ENCODE measurements at regions not wholly inside any gene's neighbourhood (a gene's known extent, or its start where the extent isn't known, plus 50 kb on each side); places are given as distances from the start of the nearest gene placed in this dataset.

GRCh38 chr13:48776401-48776800 lies 122.7 kb downstream of the CYSLTR2 start:
- POLR2A ChIA-PET, result no interaction called here
- no TSS peak for BruUV-seq (replicated peaks)
- H3K4me2 ChIP-seq (ENCODE audit: low read depth, low read length), result no peak overlapping the region

More at GRCh38 chr13:48776401-48776800, 122.7 kb downstream of the CYSLTR2 start:
- Histone ChIP-seq H3K79me2 (ENCODE audit: insufficient read depth, low read length) (no peaks in the 10 kb centered on the region), H3K27me3 (ENCODE audit: control insufficient read depth in 1 of 2, insufficient read depth in 2 of 2, low read length in 2 of 2) (peaks cover 0 to 2% of the 10 kb centered on the region in 2 experiments; a peak in 1 of 5 replicates), H3K9ac (ENCODE audit: insufficient read depth, low read depth, low read length) (no peak overlapping the region), H2AFZ (ENCODE audit: low read length) (no peak overlapping the region), H3K36me3 (replicated peaks in 1 of 2; ENCODE audit: control insufficient read depth in 1 of 2, insufficient read depth in 2 of 2, low read length in 2 of 2) (no peaks in the 10 kb centered on the region), H3K4me1 (ENCODE audit: insufficient read depth, low read length) (no peaks in the 10 kb centered on the region), H3K27ac (ENCODE audit: extremely low read length, insufficient read depth, low read length) (no peak overlapping the region), H3K4me3 (replicated peaks in 1 of 3; ENCODE audit: insufficient read depth in 1 of 3, low read depth in 2 of 3, low read length in 3 of 3) (no peak overlapping the region), H4K20me1 (ENCODE audit: insufficient read depth, low read length) (no peaks in the 10 kb centered on the region), H3K9me3 (ENCODE audit: low read length) (peaks cover 19% of the 10 kb centered on the region)
- intact Hi-C loops (cut with micrococcal nuclease; ENCODE audit: unreplicated experiment) (no loop called here), in situ Hi-C loops (cut with HindIII; ENCODE audit: extremely low pct_ligation_motif_present, low pct_unique_long_range_greater_than_20kb) (no loop called here)
- FAIRE-seq, result no peak
- CTCF ChIA-PET (ENCODE audit: low intra/inter-chr PET ratio, low total read pairs), result no interaction called here
- WGBS (ENCODE audit: low lambda C conversion rate), result 95% methylated on average over 1 of the region's 1 CpG
- no peak for ATAC-seq
- no peak for DNase-seq (ENCODE audit: low spot score)
- TF ChIP-seq AHR (CRISPR knock-in tag; IDR thresholded peaks at IDR 0.05) (no peak), PAX8 (CRISPR knock-in tag; IDR thresholded peaks at IDR 0.05; ENCODE audit: borderline replicate concordance) (no peak), ZSCAN21 (CRISPR knock-in tag; IDR thresholded peaks at IDR 0.05; ENCODE audit: borderline replicate concordance) (no peak), RARG (CRISPR knock-in tag; IDR thresholded peaks at IDR 0.05; ENCODE audit: low read depth) (no peak), ZNF639 (CRISPR knock-in tag; conservative IDR thresholded peaks at IDR 0.05) (no peak), KDM4B (CRISPR knock-in tag; IDR thresholded peaks at IDR 0.05) (no peak), UBTF (CRISPR knock-in tag; IDR thresholded peaks at IDR 0.05) (no peak), ASH2L (IDR thresholded peaks at IDR 0.05; ENCODE audit: insufficient read length, low read depth, low read length) (no peak), THAP8 (CRISPR knock-in tag; IDR thresholded peaks at IDR 0.05; ENCODE audit: borderline replicate concordance) (no peak), ZMAT3 (CRISPR knock-in tag; conservative IDR thresholded peaks at IDR 0.05) (no peak), ZBTB8A (CRISPR knock-in tag; IDR thresholded peaks at IDR 0.05; ENCODE audit: borderline replicate concordance, low read depth) (no peak), CERS6 (CRISPR knock-in tag; IDR thresholded peaks at IDR 0.05) (no peak), ZNF281 (CRISPR knock-in tag; IDR thresholded peaks at IDR 0.05; ENCODE audit: borderline replicate concordance) (no peak), ETV5 (CRISPR knock-in tag; IDR thresholded peaks at IDR 0.05; ENCODE audit: borderline replicate concordance) (no peak), ZNF709 (CRISPR knock-in tag; IDR thresholded peaks at IDR 0.05) (no peak), ZNF256 (CRISPR knock-in tag; conservative IDR thresholded peaks at IDR 0.05) (no peak), NR2C2 (CRISPR knock-in tag; IDR thresholded peaks at IDR 0.05; ENCODE audit: borderline replicate concordance) (no peak)

Data from HepG2 (cell line).